HG02884 (cell line): ENCODE measurements at regions not wholly inside any gene's neighbourhood (a gene's known extent, or its start where the extent isn't known, plus 50 kb on each side); places are given as distances from the start of the nearest gene placed in this dataset.

Experiments
- ATAC-seq: cut with Tn5 transposase; IDR thresholded peaks from one replicate; pipeline ENCODE4 v1.9.1; 2021; ENCODE audit warnings: mild to moderate bottlenecking, moderate library complexity; ENCODE audit not compliant: unreplicated experiment

- ATAC-seq = no peak
Observed at GRCh38 chr1:239268941-239269340, 117.4 kb upstream of the CHRM3 start.

GRCh38 chr1:239268007-239268406 is 118.4 kb upstream of the CHRM3 start:
- ATAC-seq = no peak

GRCh38 chr1:239263801-239264200 is 122.6 kb upstream of the CHRM3 start:
- ATAC-seq = no peak

- no peak for ATAC-seq
Observed at GRCh38 chr1:239262538-239262937, 123.8 kb upstream of the CHRM3 start.

- no peak for ATAC-seq
Observed at GRCh38 chr1:239261521-239261920, 124.8 kb upstream of the CHRM3 start.

GRCh38 chr1:239260842-239261241 is 125.5 kb upstream of the CHRM3 start:
- no peak for ATAC-seq

- no peak for ATAC-seq
Observed at GRCh38 chr1:239255628-239256160, 130.7 kb upstream of the CHRM3 start.

- ATAC-seq = no peak
Observed at GRCh38 chr1:239254999-239255398, 131.4 kb upstream of the CHRM3 start.

- ATAC-seq = no peak
Observed at GRCh38 chr1:239253032-239253431, 133.3 kb upstream of the CHRM3 start.

GRCh38 chr1:239250353-239251035 is 135.9 kb upstream of the CHRM3 start:
- no peak for ATAC-seq

- ATAC-seq = no peak
Observed at GRCh38 chr1:239247285-239247684, 139.1 kb upstream of the CHRM3 start.

GRCh38 chr1:239244084-239244483 is 142.3 kb upstream of the CHRM3 start:
- ATAC-seq = no peak

GRCh38 chr1:239243006-239243405 is 143.4 kb upstream of the CHRM3 start:
- no peak for ATAC-seq

GRCh38 chr1:239242404-239242803 is 144.0 kb upstream of the CHRM3 start:
- no peak for ATAC-seq

GRCh38 chr1:239240736-239241135 is 145.6 kb upstream of the CHRM3 start:
- ATAC-seq = no peak

GRCh38 chr1:239239529-239239928 is 146.8 kb upstream of the CHRM3 start:
- no peak for ATAC-seq

GRCh38 chr1:239237912-239238311 is 148.5 kb upstream of the CHRM3 start:
- ATAC-seq = no peak

GRCh38 chr1:239233626-239234025 is 152.7 kb upstream of the CHRM3 start:
- no peak for ATAC-seq

- ATAC-seq = no peak
Observed at GRCh38 chr1:239232921-239233320, 153.4 kb upstream of the CHRM3 start.

GRCh38 chr1:239228451-239228850 is 157.9 kb upstream of the CHRM3 start:
- ATAC-seq = no peak

GRCh38 chr1:239225396-239225795 is 161.0 kb upstream of the CHRM3 start:
- ATAC-seq = no peak

- no peak for ATAC-seq
Observed at GRCh38 chr1:239224100-239224499, 162.3 kb upstream of the CHRM3 start.

GRCh38 chr1:239222999-239223398 is 163.4 kb upstream of the CHRM3 start:
- no peak for ATAC-seq
